ENCODE measurements at regions not wholly inside any gene's neighbourhood (a gene's known extent, or its start where the extent isn't known, plus 50 kb on each side); places are given as distances from the start of the nearest gene placed in this dataset.

- no peak for TF ChIP-seq POLR2A (IDR thresholded peaks at IDR 0.05)
- TF ChIP-seq CTCF (IDR thresholded peaks at IDR 0.05), result no peak
Measured at GRCh38 chr7:13049946-13050345, 362.5 kb downstream of the ARL4A start.
